AG09319 (cell line): ENCODE measurements at regions not wholly inside any gene's neighbourhood (a gene's known extent, or its start where the extent isn't known, plus 50 kb on each side); places are given as distances from the start of the nearest gene placed in this dataset.

ENCODE experiments used
- DNase-seq: peaks from one replicate; pipeline ENCODE4 v3.0.0-alpha.2; 2010; ENCODE audit warnings: low read depth; ENCODE audit errors: extremely low read depth
- TF ChIP-seq, protein P1 (sequence below): IDR thresholded peaks from 2 replicates; pipeline ENCODE4 v1.5.1; 2011; ENCODE audit warnings: low read depth, mild to moderate bottlenecking, inconsistent platforms, low read length, moderate library complexity

DNA sequence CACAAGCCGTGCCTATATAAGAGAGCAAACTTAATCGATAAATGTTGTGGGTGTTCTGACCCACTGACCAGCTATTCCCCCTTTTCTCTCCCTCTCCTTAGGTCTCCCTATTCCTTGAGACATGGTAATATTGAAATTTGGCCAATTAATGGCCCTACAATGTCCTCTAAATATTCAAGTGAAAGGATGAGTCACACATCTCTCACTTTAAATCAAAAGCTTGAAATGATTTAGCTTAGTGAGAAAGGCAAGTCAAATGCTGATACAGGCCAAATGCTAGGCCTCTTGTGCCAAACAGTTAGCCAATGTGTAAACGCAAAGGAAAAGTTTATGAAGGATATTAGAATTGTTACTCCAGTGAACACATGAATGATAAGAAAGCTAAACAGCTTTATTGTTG, 102.2 kb upstream of the CPNE8 start:
- no peak for DNase-seq
- TF ChIP-seq, protein P1, sequence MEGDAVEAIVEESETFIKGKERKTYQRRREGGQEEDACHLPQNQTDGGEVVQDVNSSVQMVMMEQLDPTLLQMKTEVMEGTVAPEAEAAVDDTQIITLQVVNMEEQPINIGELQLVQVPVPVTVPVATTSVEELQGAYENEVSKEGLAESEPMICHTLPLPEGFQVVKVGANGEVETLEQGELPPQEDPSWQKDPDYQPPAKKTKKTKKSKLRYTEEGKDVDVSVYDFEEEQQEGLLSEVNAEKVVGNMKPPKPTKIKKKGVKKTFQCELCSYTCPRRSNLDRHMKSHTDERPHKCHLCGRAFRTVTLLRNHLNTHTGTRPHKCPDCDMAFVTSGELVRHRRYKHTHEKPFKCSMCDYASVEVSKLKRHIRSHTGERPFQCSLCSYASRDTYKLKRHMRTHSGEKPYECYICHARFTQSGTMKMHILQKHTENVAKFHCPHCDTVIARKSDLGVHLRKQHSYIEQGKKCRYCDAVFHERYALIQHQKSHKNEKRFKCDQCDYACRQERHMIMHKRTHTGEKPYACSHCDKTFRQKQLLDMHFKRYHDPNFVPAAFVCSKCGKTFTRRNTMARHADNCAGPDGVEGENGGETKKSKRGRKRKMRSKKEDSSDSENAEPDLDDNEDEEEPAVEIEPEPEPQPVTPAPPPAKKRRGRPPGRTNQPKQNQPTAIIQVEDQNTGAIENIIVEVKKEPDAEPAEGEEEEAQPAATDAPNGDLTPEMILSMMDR = no peak

DNA sequence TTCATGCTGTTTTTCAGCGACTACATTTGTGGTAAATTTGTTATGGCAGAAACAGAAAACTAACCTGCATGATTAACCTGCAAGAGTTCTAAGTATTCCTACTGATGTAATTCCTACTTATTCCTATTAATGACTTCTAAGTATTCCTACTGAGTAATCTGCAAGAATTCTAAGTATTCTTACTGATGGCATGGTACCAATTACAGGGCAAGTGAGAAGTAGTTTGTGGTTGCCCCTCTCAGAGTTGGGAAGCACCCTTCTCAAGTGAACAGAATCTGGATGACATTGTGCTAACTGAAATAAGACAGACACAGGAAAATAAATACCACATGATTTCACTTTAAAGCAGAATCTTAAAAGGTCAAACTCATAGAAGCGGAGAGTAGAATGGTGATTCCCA, 100.9 kb upstream of the CPNE8 start:
- DNase-seq = no peak

DNA sequence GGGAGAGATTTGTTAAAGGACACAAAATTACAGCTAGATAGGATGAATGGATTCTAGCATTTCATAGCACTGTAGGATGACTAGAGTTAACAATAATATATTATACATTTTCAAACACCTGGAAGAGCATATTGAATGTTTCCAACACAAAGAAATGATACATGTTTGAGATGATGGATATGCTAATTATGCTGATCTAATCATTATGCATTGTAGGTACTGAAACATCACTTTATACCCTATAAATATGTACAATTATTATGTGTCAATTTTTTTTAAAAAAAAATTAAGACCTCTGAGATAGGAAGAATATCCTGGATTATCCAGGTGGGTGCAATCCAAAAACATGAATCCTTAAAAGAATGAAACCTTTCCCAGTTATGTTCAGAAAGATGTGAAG, 100.3 kb upstream of the CPNE8 start:
- TF ChIP-seq, protein P1 = no peak
- no peak for DNase-seq

More for the DNA sequence above, 100.9 kb upstream of the CPNE8 start:
- TF ChIP-seq, protein P1 = no peak

DNA sequence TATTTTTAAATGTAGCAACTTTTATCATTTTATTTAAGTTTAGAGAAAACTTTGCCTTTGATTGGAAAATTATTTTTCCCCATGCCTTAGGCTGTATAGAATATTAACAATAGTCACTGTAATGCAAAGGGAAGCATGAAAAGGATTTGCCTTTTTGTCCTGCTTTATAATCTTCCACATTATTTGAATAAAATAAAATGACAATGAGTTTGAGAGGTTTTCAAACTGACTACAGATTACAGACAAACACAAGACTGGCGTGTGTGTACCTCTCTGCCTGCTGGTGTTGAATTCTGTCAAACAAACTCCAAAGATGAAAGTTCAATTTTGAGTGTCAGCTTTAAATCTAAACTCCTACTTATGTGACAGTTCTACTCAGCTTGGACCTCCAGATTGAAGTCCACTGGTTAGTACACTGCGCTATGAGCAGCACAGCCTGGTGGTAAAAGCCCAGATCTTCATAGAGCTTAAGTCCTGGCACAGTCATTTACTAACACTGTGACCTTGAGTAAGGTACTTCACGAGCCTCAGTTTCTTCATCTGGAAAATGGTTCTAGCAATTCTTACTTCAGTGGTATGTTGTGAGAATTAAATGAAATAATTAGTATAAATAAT, 98.3 kb upstream of the CPNE8 start:
- DNase-seq = no peak
- TF ChIP-seq, protein P1 = no peak

DNA sequence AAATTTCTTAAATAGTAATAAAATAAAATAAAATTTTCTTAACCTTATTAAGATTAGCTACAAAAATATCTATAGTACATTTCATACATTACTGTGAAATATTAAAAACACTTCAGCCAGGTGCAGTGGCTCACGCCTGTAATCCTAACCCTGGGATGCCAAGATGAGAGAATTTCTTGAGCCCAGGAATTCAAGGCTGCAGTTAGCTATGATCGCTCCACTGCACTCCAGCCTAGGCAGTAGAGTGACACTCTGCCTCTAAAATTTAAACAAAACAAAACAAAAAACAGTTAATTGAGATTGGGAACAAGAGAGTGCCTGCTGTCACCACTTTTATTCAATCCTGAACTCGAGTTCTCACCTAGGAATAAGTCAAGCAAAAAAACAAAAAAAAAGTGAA, 95.0 kb upstream of the CPNE8 start:
- DNase-seq = no peak
- TF ChIP-seq, protein P1 = no peak

DNA sequence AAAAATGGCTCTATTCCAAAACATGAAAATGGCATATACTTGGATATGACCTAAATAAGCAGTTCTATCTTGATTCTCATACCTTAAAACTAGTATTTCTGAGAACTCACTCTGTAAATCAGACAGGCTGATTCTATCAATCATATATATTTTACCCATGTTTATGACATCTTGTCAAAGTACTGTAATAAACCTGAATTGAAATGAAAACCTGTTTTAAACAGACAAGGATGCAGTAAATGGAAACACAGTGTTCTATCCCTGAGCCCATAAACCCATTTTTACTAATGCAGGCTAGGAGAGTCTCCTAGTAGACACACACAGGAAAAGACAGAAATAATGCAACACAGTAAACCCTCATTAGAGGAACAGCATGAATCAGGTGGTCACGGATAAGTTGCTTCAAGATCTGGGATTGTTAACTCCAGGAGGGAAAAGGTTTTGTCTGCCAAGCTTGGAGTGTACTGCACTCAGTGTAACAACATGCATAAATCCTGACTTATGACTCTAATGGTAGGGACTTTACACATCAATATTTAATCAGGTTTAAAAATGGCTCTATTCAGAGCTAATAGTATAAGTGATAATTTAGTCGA, 93.6 kb upstream of the CPNE8 start:
- no peak for DNase-seq
- TF ChIP-seq, protein P1 = no peak

DNA sequence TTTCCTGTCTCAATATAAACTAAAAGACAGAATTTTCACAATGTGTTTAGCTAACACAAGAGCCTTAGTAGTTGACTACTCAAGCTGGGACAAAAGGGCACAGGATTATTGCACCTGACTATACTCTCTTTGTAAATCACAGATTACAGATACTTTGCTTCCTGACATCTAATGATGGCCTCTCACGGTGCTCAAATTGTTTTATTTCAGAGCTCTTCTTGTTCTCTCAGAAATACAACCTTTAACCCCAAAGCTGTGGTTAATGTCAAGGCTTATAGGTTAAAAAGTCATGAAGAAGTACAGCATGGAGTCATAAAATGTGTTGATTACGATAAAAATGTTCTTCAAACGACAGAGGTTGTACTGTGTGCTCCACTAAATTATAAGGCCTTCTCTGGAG, 89.9 kb upstream of the CPNE8 start:
- DNase-seq = no peak
- TF ChIP-seq, protein P1 = no peak
